HG02759 (cell line): ENCODE measurements at regions not wholly inside any gene's neighbourhood (a gene's known extent, or its start where the extent isn't known, plus 50 kb on each side); places are given as distances from the start of the nearest gene placed in this dataset.
"Not testable (repeated sequence)": the region's sequence is repeated elsewhere in the genome, so short reads cannot be mapped to it uniquely, and the experiment has no call there.

ENCODE experiments used
- ATAC-seq: cut with Tn5 transposase; IDR thresholded peaks from one replicate; pipeline ENCODE4 v1.9.1; 2021; ENCODE audit warnings: mild to moderate bottlenecking, moderate library complexity; ENCODE audit not compliant: unreplicated experiment

- no peak for ATAC-seq
These were observed 272.1 kb upstream of the DUSP10 start for GRCh38 chr1:222014001-222014400.

DNA sequence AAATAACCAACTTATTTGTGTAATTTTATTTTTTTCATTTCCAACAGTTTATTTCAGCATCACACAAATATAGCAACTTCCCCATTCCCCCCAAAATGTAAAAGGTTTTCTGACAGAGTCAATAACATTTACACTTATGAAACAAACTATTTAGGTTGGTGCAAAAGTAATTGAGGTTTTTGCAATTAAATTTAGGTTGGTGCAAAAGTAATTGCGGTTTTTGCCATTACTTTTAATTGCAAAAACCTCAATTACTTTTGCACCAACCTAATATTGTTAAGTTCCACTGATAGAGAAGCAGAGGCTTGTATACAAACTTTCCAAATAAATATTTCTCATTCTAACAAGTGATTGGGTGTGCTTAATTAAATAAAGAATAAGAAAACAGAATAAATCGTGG lies 270.9 kb upstream of the DUSP10 start:
- no peak for ATAC-seq

- ATAC-seq = no peak
These were observed 268.4 kb upstream of the DUSP10 start for GRCh38 chr1:222010306-222010705.

GRCh38 chr1:222009105-222009730 lies 267.3 kb upstream of the DUSP10 start:
- ATAC-seq = peak; percentile 61

- ATAC-seq = no peak
These were observed 264.8 kb upstream of the DUSP10 start for GRCh38 chr1:222006715-222007114.

GRCh38 chr1:222004784-222005183 lies 262.9 kb upstream of the DUSP10 start:
- no peak for ATAC-seq

- ATAC-seq = no peak
These were observed 262.1 kb upstream of the DUSP10 start for GRCh38 chr1:222004034-222004433.

- no peak for ATAC-seq
These were observed 260.6 kb upstream of the DUSP10 start for GRCh38 chr1:222002503-222002902.

- no peak for ATAC-seq
These were observed 258.2 kb upstream of the DUSP10 start for GRCh38 chr1:222000131-222000530.

GRCh38 chr1:221998781-221999180 lies 256.9 kb upstream of the DUSP10 start:
- no peak for ATAC-seq

GRCh38 chr1:221998186-221998612 lies 256.3 kb upstream of the DUSP10 start:
- ATAC-seq = no peak

GRCh38 chr1:221997012-221997411 lies 255.1 kb upstream of the DUSP10 start:
- ATAC-seq = not testable (repeated sequence)

DNA sequence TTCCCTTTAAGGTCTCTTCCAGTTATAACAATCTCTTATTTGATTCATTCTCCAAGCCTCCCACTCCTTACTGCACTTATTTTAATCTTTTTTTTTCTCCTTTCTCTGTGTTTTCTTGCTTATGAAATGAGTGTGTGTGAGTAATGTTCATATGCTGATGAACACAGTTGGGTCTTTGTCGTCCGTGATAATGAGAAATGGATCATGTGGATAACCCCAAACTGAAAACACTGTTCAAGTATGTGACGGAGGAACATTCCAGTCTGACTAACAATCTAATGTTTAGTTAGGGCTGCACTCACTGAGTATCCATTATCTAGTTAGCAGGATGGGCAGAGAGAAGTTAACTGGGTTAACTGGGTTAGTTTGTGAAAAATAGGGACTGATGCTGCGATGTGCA lies 253.1 kb upstream of the DUSP10 start:
- ATAC-seq = no peak

GRCh38 chr1:221994274-221994698 lies 252.4 kb upstream of the DUSP10 start:
- ATAC-seq = peak; percentile 67

- ATAC-seq = no peak
These were observed 251.6 kb upstream of the DUSP10 start for GRCh38 chr1:221993444-221993948.

DNA sequence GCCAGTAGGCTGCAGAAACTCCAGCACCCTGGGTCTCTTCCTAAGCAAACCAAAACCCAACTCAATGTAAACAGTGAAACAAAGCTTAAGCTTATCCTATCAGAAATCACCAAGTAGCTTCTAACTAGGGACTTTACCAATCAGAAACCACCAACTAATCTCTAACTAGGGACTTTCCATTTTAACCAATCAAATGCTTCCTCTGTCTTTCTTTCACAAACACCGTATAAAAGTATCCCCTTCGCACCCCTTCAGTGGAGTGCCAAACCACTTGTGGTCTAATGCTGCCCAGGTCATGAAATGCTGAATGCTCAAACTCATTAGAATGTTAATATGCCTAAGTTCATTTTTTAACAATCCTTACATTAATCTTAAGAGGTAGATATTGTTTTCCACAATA lies 250.5 kb upstream of the DUSP10 start:
- ATAC-seq = peak; percentile 56

DNA sequence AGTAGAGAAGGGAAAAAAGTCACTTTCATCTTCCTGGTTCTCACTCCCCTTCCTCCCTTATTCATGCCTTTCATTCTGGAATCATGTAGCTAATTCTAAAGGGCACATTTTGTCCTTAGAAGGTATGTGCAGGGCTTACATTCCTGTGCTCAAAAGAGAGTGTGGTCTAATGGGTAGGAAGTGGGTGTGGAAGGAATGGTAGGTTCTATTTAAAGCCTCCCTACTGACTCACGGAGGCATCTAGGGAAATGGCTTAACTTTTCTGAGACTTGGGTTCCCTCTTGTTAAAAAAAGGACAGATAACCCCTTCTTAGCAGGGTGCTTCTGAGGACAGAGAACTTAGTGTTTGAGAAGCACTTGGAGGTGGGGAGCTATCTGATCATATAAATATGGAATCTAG lies 249.3 kb upstream of the DUSP10 start:
- ATAC-seq = no peak

DNA sequence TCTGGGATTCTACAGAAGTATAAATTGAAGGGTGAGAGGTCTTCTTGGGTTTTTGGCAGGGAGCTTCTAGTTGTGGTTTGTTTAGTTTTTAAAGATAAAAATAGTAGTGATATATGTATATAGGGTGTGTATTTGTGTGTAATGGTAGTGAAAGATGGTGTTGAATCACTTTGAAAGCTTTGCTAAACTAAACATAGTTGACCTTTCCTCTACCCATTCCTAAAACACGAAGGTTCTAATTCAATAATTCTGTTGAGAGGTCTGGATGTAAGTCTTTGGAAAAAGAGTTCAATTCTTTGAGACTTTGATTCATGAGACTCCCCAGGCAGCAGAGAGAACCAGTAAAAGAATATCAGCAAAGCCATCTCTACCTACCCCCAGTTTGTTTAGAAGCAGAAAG lies 247.9 kb upstream of the DUSP10 start:
- no peak for ATAC-seq

- no peak for ATAC-seq
These were observed 246.9 kb upstream of the DUSP10 start for GRCh38 chr1:221988829-221989228.

DNA sequence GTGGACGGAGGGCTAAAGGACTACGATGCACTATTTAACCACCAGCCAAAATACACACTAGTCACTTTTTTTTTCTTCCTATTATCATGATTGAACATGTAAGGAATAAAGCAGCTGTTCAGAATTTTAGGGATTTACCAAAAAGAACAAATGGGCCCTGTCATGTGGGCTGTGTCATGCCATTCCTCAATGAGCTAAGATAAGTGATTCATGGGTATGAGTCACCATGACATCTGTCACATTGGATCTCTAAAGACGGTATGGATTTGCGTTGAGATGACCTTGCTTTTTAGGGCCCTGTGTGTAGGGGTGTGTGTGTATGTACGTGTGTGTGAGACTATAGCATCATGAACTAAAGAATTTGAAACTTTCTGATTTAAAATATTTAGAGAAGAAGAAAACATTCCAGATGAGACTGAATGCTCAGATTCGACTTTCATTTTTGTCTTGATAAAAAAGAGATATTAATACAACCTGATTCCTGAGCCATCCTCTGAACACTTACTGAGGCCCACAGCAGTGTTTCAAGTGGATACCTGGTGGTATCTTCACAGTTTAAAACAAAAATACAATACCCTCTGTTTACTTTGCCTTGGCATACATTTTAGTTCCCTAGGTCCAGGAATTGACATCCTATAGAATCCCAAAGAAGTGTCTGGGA lies 246.1 kb upstream of the DUSP10 start:
- no peak for ATAC-seq

DNA sequence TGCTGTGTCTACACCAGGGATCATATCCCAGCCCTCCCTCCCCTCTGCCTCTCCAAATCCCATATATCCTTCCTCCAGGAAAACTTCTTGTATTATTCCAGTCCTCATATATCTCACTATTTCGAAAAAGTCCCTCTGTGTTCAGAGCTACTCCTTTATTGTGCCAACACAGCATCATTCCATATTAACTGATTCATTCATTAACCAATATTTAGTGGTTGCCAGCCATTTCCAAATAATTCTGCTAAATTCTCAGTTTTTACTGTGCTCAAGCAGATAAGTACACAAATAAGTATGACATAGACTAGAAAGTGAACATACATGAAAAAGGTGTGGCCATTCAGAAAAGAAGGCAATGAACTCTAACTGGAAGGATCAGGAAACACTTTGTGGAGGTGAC lies 241.6 kb upstream of the DUSP10 start:
- no peak for ATAC-seq

- no peak for ATAC-seq
These were observed 239.6 kb upstream of the DUSP10 start for GRCh38 chr1:221981461-221981860.
